NOMO-1 treated with DMSO at 0.1 percent for 48 hours (cell line): ENCODE measurements at regions not wholly inside any gene's neighbourhood (a gene's known extent, or its start where the extent isn't known, plus 50 kb on each side); places are given as distances from the start of the nearest gene placed in this dataset.

Experiments used
- DNase-seq: peaks from one replicate; lab custom pipeline; 2025; ENCODE audit not compliant: unreplicated experiment; lab: John Stamatoyannopoulos, UW

DNA sequence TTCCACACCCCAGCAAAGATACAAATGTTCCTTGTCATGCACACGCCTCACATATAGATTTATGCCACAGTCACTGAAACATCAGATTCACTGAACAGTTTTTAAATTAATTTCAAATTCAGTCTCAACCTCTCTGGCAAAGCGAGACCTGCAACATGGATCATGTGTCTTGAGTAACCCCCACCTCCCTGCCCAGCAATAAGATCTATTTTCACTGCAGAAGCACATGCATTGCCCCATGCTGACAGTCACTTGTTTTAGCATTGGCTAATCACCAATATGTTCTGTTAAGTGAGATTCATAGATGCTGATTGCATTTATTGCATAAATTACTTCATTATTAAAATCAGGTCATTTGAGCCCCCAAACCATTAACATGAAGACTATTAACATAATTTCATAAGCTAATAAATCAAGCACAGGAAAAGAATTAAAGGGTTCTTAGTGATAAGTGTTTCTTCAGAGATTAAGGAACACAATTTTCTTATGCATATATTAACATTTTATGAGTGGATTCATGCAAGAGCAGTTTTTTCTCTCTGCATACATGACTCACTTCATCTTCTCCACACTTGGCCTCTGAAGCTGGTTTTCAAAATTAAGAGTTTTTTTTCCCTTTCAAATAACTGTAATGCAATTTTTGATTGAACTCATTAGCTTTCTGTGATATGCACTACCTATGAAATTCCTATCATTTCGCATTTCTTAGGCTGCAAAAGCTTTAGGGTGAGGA, 173.2 kb upstream of the SOX4 start:
- DNase-seq: no peak

DNA sequence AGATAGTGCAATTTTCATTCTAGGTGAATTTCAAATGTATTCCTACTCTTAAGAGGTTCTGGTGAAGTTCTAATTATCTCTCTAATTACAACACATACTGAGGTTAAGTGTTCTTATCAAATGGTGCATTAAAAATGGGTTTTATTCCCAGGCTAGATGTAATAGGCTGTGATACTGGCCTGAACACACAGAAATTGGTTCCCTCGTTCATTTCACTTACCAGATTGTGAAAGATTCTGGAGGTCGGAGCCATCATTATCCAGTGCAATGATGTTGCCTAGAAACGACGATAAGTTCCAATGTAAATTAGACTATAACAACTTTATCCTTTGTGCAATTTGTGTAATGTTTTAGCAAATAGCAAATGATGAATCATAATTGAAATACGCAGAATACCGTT, 172.6 kb upstream of the SOX4 start:
- no peak for DNase-seq

- DNase-seq: no peak
These were observed 170.3 kb upstream of the SOX4 start for GRCh38 chr6:21423106-21423854.

DNA sequence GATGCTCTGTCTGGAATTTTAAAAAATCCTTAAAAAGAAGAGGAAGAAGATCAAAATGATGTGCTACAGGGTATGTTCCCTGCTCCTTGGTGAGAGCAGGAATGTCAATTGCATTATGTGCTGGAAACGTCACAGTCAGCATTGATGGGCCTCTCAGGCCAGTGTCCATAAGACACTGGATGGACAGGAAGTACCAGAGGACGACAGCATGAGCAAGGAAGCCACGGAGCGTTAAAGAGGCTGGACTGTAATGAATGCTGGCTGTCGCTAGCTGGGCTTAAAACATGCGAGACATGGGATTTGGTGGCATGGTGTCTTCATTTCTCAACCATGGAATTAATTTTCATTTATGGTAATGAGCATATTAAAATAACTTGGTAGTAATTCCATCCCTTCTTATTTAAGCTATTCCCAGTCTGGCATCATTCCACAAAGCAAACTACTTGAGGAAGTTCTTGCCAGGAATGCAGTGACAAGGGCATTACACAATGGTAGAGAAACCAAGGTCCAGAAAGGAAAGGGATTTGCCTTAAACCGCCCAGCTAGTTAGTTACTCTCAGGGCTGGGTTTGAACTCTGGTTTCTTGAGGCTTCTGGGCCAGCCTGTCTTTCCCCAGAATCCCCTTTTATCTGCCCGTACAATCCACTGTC, 166.6 kb upstream of the SOX4 start:
- DNase-seq: no peak

DNA sequence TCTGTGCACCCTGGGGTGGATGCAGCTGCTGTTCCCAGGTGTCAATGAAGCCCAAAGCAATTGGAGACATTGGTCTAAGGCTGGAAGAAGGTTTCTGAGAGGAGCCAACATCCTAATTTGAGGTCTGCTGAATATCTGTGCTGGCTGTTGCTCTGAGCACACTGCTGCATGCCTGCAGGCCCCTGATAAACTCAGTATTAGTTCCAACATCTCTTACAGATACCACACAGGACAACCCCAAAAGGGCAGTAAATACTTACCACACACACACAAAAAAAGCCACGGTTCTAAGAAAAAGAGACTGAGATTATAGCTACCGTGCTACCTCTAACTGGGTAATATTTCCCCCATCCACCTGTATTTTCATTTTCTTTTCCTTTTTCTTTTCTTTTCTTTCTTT, 164.3 kb upstream of the SOX4 start:
- no peak for DNase-seq

DNA sequence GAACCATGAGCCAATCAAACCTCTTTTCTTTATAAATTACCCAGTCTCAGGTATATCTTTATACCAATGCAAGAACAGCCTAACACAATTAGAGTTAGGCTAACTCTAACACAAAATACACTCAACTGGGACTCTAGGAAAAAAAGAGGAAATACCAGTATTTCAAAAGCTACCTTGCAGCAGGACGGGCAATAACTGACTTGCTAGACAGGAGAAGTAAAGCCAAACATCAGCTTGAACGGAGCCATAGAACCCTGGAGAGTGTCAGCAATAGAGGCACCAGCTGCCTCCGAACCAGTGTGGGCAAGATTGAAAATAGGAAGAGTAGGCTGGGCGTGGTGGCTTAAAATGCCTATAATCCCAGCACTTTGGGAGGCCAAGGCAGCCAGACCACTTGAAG, 162.0 kb upstream of the SOX4 start:
- DNase-seq: peak; percentile 75

DNA sequence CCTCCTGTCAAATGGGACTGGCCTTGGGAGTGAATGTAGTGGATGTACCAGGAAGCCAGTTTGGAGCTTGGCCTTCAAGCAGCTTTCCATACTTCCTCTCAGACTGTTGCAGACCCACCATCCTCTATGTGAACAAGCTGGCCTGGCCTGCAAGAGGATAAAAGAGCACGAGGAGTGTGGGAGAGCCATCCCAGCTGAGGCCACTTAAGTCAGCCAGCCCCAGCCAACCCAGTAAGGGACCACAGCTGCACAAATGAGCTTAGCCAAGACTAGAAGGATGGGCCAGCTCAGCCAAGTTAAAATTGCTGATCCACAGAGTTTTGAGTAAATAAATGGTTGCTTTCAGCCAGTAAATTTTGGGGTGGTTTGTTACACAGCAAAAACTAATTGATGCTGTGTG, 156.9 kb upstream of the SOX4 start:
- no peak for DNase-seq

GRCh38 chr6:21437581-21437980, 156.0 kb upstream of the SOX4 start:
- no peak for DNase-seq

GRCh38 chr6:21438237-21438985, 155.1 kb upstream of the SOX4 start:
- DNase-seq: peak; percentile 83

DNA sequence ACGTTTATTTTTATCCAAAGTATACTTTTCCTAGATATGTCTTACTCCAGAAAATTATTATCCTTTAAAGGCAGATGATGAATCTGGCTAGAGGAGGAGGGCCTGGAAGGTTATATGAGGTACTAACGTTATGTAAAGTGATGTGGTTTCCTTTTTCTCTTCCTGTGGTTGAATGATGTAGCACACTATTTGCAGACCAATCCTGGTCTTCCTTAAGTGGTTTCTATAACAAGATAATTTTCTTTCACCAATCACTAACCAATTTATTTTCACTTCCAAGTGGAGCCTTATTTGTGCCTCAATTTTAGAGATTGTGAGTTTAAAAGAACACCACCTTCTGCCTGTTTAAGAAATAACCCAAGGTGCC, 154.6 kb upstream of the SOX4 start:
- peak; percentile 89 for DNase-seq

- peak; percentile 75 for DNase-seq
These were observed 152.2 kb upstream of the SOX4 start for GRCh38 chr6:21441386-21441785.

GRCh38 chr6:21442874-21443273, 150.7 kb upstream of the SOX4 start:
- no peak for DNase-seq

- DNase-seq: no peak
These were observed 148.8 kb upstream of the SOX4 start for GRCh38 chr6:21444711-21445260.

DNA sequence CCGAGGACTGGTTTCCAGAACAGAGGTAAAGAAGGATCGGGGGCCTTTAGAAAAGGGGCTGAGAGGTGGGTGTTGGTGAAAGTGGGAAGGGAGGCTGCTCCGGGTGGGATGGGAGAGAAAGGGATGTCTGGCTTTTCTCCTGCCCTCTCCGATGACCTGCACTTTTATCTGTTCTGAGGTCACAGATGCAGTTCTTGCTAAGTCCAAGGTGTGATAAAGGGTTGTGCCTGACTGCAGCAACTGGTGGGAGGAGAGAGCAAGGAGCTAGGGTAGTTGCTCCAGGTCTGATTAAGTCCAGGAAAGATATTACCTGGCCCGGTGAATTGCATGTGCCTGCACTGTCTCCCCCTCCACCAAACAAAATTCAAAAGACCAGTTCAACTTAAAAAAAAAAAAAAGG, 145.6 kb upstream of the SOX4 start:
- DNase-seq: no peak

GRCh38 chr6:21448485-21449109, 145.0 kb upstream of the SOX4 start:
- no peak for DNase-seq

GRCh38 chr6:21450149-21450548, 143.4 kb upstream of the SOX4 start:
- no peak for DNase-seq

GRCh38 chr6:21450628-21451027, 142.9 kb upstream of the SOX4 start:
- no peak for DNase-seq

DNA sequence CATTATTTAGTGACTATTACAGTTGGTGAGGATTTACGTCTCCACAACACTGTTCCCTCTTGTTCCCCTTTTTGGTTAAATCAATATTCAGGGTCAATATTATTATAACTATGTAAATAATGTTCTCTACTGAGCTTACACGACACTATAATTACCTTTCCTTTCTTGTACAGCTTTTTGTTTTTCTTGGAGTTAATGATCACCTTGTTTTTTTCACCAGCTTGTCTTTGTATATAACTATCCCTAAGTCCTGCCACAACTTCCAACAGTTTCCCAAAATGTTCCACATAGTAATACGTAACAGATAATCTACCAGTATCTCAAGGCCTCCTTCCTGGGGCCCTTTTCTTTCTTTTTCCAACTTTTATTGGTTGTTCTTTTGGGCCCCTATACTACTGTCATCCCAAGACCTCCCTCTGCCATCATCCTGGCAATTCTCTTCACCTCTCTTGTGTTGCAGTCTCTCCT, 142.0 kb upstream of the SOX4 start:
- peak; percentile 12 for DNase-seq

DNA sequence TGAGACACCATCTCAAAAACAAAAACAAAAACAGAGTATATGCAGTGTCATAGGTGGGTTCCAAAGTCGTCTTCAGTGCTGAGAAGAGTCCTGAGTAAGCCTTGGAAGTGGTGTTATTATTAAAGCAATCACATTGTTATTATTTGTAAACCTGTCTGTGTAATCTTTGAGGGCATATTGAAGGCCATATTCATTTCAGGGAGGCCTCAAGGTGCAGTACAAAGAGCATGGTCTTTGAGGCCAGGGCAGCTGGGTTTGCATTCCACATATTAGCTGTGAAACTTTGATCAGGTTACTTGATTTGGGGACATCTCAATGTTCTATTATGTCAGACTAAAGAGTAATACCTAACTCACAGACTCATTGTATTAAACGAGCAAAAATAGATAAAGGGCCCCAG, 139.3 kb upstream of the SOX4 start:
- no peak for DNase-seq

- DNase-seq: no peak
These were observed 138.5 kb upstream of the SOX4 start for GRCh38 chr6:21455071-21455470.

- DNase-seq: no peak
These were observed 135.9 kb upstream of the SOX4 start for GRCh38 chr6:21457647-21458046.
